ENCODE measurements at regions not wholly inside any gene's neighbourhood (a gene's known extent, or its start where the extent isn't known, plus 50 kb on each side); places are given as distances from the start of the nearest gene placed in this dataset.

- H4K91ac ChIP-seq (ENCODE audit: low read depth, low read length) = no peak overlapping the region
- H2BK5ac ChIP-seq (ENCODE audit: low read depth, low read length, poor library complexity) = no peak overlapping the region
- no peaks in the 10 kb centered on the region for H3K36me3 ChIP-seq (ENCODE audit: control insufficient read depth in 1 of 2, insufficient read depth in 2 of 2, low read length in 2 of 2)
- H3K4me2 ChIP-seq (ENCODE audit: low read length) = no peak overlapping the region
- H2AFZ ChIP-seq (ENCODE audit: insufficient read depth, low read length, poor library complexity) = no peak overlapping the region
- no peak overlapping the region for H3K4ac ChIP-seq (ENCODE audit: low read depth, low read length)
- peak; percentile 78 to 92 for DNase-seq
- WGBS (ENCODE audit: extremely low coverage, insufficient coverage, insufficient read length) = no CpG with 5 or more reads among the region's 11 CpGs
- no peak overlapping the region for H2BK120ac ChIP-seq (ENCODE audit: insufficient read depth, low read length, poor library complexity)
- H3K9me3 ChIP-seq (ENCODE audit: insufficient read depth, low read depth, low read length) = no peaks in the 10 kb centered on the region
- no peak overlapping the region for H4K8ac ChIP-seq (ENCODE audit: low read depth, low read length)
- H3K23ac ChIP-seq (ENCODE audit: low read length) = no peak overlapping the region
- H3K4me1 ChIP-seq (ENCODE audit: control insufficient read depth in 1 of 2, insufficient read depth in 2 of 2, low read length in 2 of 2) = no peaks in the 10 kb centered on the region
- no peaks in the 10 kb centered on the region for H3K79me1 ChIP-seq (ENCODE audit: low read length)
- H3K27me3 ChIP-seq (ENCODE audit: insufficient read depth, low read length) = no peaks in the 10 kb centered on the region
- H3K18ac ChIP-seq (ENCODE audit: low read length) = no peak overlapping the region
- no peak overlapping the region for H4K12ac ChIP-seq (ENCODE audit: low read depth, low read length)
- no peak overlapping the region for H3K9ac ChIP-seq (ENCODE audit: low read length)
- H2AK5ac ChIP-seq (ENCODE audit: low read length) = no peak overlapping the region
- H3K79me2 ChIP-seq (ENCODE audit: control insufficient read depth, insufficient read depth, low read length, poor library complexity) = no peaks in the 10 kb centered on the region
- no peak overlapping the region for H3K4me3 ChIP-seq (ENCODE audit: low read depth, low read length)
- no peak overlapping the region for H2BK12ac ChIP-seq (ENCODE audit: low read length)
- H3K14ac ChIP-seq (ENCODE audit: low read length) = no peak overlapping the region
- H3K27ac ChIP-seq (ENCODE audit: low read depth, low read length) = no peak overlapping the region
Measured at GRCh38 chr15:94119923-94120775, 111.2 kb upstream of the MCTP2 start.

GRCh38 chr15:94119298-94119811 lies 112.0 kb upstream of the MCTP2 start:
- Histone ChIP-seq H4K91ac (ENCODE audit: low read depth, low read length) (no peak overlapping the region), H4K8ac (ENCODE audit: low read depth, low read length) (no peak overlapping the region), H3K79me1 (ENCODE audit: low read length) (no peaks in the 10 kb centered on the region), H2AK5ac (ENCODE audit: low read length) (no peak overlapping the region), H3K9ac (ENCODE audit: low read length) (no peak overlapping the region), H3K4ac (ENCODE audit: low read depth, low read length) (no peak overlapping the region), H2BK5ac (ENCODE audit: low read depth, low read length, poor library complexity) (no peak overlapping the region), H3K4me3 (ENCODE audit: low read depth, low read length) (no peak overlapping the region), H3K18ac (ENCODE audit: low read length) (no peak overlapping the region), H2BK120ac (ENCODE audit: insufficient read depth, low read length, poor library complexity) (no peak overlapping the region), H3K79me2 (ENCODE audit: control insufficient read depth, insufficient read depth, low read length, poor library complexity) (no peaks in the 10 kb centered on the region), H3K23ac (ENCODE audit: low read length) (no peak overlapping the region), H2AFZ (ENCODE audit: insufficient read depth, low read length, poor library complexity) (no peak overlapping the region), H3K27me3 (ENCODE audit: insufficient read depth, low read length) (no peaks in the 10 kb centered on the region), H3K4me1 (ENCODE audit: control insufficient read depth in 1 of 2, insufficient read depth in 2 of 2, low read length in 2 of 2) (no peaks in the 10 kb centered on the region), H3K27ac (ENCODE audit: low read depth, low read length) (no peak overlapping the region), H2BK12ac (ENCODE audit: low read length) (peak overlapping the region; percentile 40), H3K36me3 (ENCODE audit: control insufficient read depth in 1 of 2, insufficient read depth in 2 of 2, low read length in 2 of 2) (no peaks in the 10 kb centered on the region), H3K14ac (ENCODE audit: low read length) (no peak overlapping the region), H4K12ac (ENCODE audit: low read depth, low read length) (no peak overlapping the region), H3K4me2 (ENCODE audit: low read length) (no peak overlapping the region), H3K9me3 (ENCODE audit: insufficient read depth, low read depth, low read length) (no peaks in the 10 kb centered on the region)
- WGBS (ENCODE audit: extremely low coverage, insufficient coverage, insufficient read length) = no CpG with 5 or more reads among the region's 6 CpGs
- peak in 1 of 2 donors; percentile 26 for DNase-seq

GRCh38 chr15:94110476-94111130 lies 120.8 kb upstream of the MCTP2 start:
- WGBS (ENCODE audit: extremely low coverage, insufficient coverage, insufficient read length) = no CpG with 5 or more reads among the region's 2 CpGs
- H3K4ac ChIP-seq (ENCODE audit: low read depth, low read length) = no peak overlapping the region

GRCh38 chr15:94107652-94108051 lies 123.7 kb upstream of the MCTP2 start:
- no peaks in the 10 kb centered on the region for H3K4me1 ChIP-seq (ENCODE audit: control insufficient read depth in 1 of 2, insufficient read depth in 2 of 2, low read length in 2 of 2)
- H3K9ac ChIP-seq (ENCODE audit: low read length) = no peak overlapping the region
- DNase-seq = no peak
- H3K79me1 ChIP-seq (ENCODE audit: low read length) = no peaks in the 10 kb centered on the region
- no peak overlapping the region for H4K8ac ChIP-seq (ENCODE audit: low read depth, low read length)
- H3K4ac ChIP-seq (ENCODE audit: low read depth, low read length) = no peak overlapping the region
- no peak overlapping the region for H3K14ac ChIP-seq (ENCODE audit: low read length)
- H3K4me2 ChIP-seq (ENCODE audit: low read length) = no peak overlapping the region
- H2BK5ac ChIP-seq (ENCODE audit: low read depth, low read length, poor library complexity) = no peak overlapping the region
- no peaks in the 10 kb centered on the region for H3K27me3 ChIP-seq (ENCODE audit: insufficient read depth, low read length)
- no peak overlapping the region for H3K23ac ChIP-seq (ENCODE audit: low read length)
- no peak overlapping the region for H4K91ac ChIP-seq (ENCODE audit: low read depth, low read length)
- H3K9me3 ChIP-seq (ENCODE audit: insufficient read depth, low read depth, low read length) = no peaks in the 10 kb centered on the region
- no CpG with 5 or more reads among the region's 2 CpGs for WGBS (ENCODE audit: extremely low coverage, insufficient coverage, insufficient read length)
- no peaks in the 10 kb centered on the region for H3K36me3 ChIP-seq (ENCODE audit: control insufficient read depth in 1 of 2, insufficient read depth in 2 of 2, low read length in 2 of 2)
- H4K12ac ChIP-seq (ENCODE audit: low read depth, low read length) = no peak overlapping the region
- H2BK12ac ChIP-seq (ENCODE audit: low read length) = no peak overlapping the region
- no peaks in the 10 kb centered on the region for H3K79me2 ChIP-seq (ENCODE audit: control insufficient read depth, insufficient read depth, low read length, poor library complexity)
- no peak overlapping the region for H2AFZ ChIP-seq (ENCODE audit: insufficient read depth, low read length, poor library complexity)
- no peak overlapping the region for H2AK5ac ChIP-seq (ENCODE audit: low read length)
- H3K27ac ChIP-seq (ENCODE audit: low read depth, low read length) = no peak overlapping the region
- H3K4me3 ChIP-seq (ENCODE audit: low read depth, low read length) = no peak overlapping the region
- H2BK120ac ChIP-seq (ENCODE audit: insufficient read depth, low read length, poor library complexity) = no peak overlapping the region
- H3K18ac ChIP-seq (ENCODE audit: low read length) = no peak overlapping the region

More at GRCh38 chr15:94110476-94111130, 120.8 kb upstream of the MCTP2 start:
- no peak overlapping the region for H3K27ac ChIP-seq (ENCODE audit: low read depth, low read length)
- no peak overlapping the region for H4K91ac ChIP-seq (ENCODE audit: low read depth, low read length)
- no peak overlapping the region for H2BK120ac ChIP-seq (ENCODE audit: insufficient read depth, low read length, poor library complexity)
- no peak overlapping the region for H4K8ac ChIP-seq (ENCODE audit: low read depth, low read length)
- H2AK5ac ChIP-seq (ENCODE audit: low read length) = no peak overlapping the region
- H3K9ac ChIP-seq (ENCODE audit: low read length) = no peak overlapping the region
- peak in 1 of 2 donors; percentile 36 for DNase-seq
- H3K4me2 ChIP-seq (ENCODE audit: low read length) = no peak overlapping the region
- H3K14ac ChIP-seq (ENCODE audit: low read length) = no peak overlapping the region
- no peaks in the 10 kb centered on the region for H3K4me1 ChIP-seq (ENCODE audit: control insufficient read depth in 1 of 2, insufficient read depth in 2 of 2, low read length in 2 of 2)
- no peaks in the 10 kb centered on the region for H3K79me2 ChIP-seq (ENCODE audit: control insufficient read depth, insufficient read depth, low read length, poor library complexity)
- no peak overlapping the region for H3K23ac ChIP-seq (ENCODE audit: low read length)
- H3K9me3 ChIP-seq (ENCODE audit: insufficient read depth, low read depth, low read length) = no peaks in the 10 kb centered on the region
- H3K36me3 ChIP-seq (ENCODE audit: control insufficient read depth in 1 of 2, insufficient read depth in 2 of 2, low read length in 2 of 2) = no peaks in the 10 kb centered on the region
- no peak overlapping the region for H3K18ac ChIP-seq (ENCODE audit: low read length)
- H4K12ac ChIP-seq (ENCODE audit: low read depth, low read length) = no peak overlapping the region
- no peak overlapping the region for H2BK12ac ChIP-seq (ENCODE audit: low read length)
- H3K4me3 ChIP-seq (ENCODE audit: low read depth, low read length) = no peak overlapping the region
- H3K79me1 ChIP-seq (ENCODE audit: low read length) = no peaks in the 10 kb centered on the region
- H2BK5ac ChIP-seq (ENCODE audit: low read depth, low read length, poor library complexity) = no peak overlapping the region
- no peaks in the 10 kb centered on the region for H3K27me3 ChIP-seq (ENCODE audit: insufficient read depth, low read length)
- H2AFZ ChIP-seq (ENCODE audit: insufficient read depth, low read length, poor library complexity) = no peak overlapping the region

Data from trophoblast cell (in vitro differentiated cells and primary cell).